ENCODE measurements at regions not wholly inside any gene's neighbourhood (a gene's known extent, or its start where the extent isn't known, plus 50 kb on each side); places are given as distances from the start of the nearest gene placed in this dataset.
A peak's percentile ranks its signal among the peaks of the same experiment; 100 is the strongest.
"Not testable (repeated sequence)": the region's sequence is repeated elsewhere in the genome, so short reads cannot be mapped to it uniquely, and the experiment has no call there.

- no peak for DNase-seq (ENCODE audit: low spot score)
Observed at GRCh38 chrX:118215346-118215745, 98.7 kb upstream of the KLHL13 start.

GRCh38 chrX:118216087-118216486, 99.5 kb upstream of the KLHL13 start:
- no peak for DNase-seq (ENCODE audit: low spot score)

GRCh38 chrX:118216509-118216908, 99.9 kb upstream of the KLHL13 start:
- DNase-seq (ENCODE audit: low spot score): no peak

GRCh38 chrX:118218079-118218478, 101.5 kb upstream of the KLHL13 start:
- DNase-seq (ENCODE audit: low spot score): no peak

- no peak for DNase-seq (ENCODE audit: low spot score)
Observed at GRCh38 chrX:118218940-118219339, 102.3 kb upstream of the KLHL13 start.

GRCh38 chrX:118219866-118220265, 103.3 kb upstream of the KLHL13 start:
- no peak for DNase-seq (ENCODE audit: low spot score)

- DNase-seq (ENCODE audit: low spot score): no peak
Observed at GRCh38 chrX:118220509-118220908, 103.9 kb upstream of the KLHL13 start.

GRCh38 chrX:118221270-118221669, 104.7 kb upstream of the KLHL13 start:
- DNase-seq (ENCODE audit: low spot score): no peak

- DNase-seq (ENCODE audit: low spot score): no peak
Observed at GRCh38 chrX:118221733-118222132, 105.1 kb upstream of the KLHL13 start.

GRCh38 chrX:118222421-118222820, 105.8 kb upstream of the KLHL13 start:
- no peak for DNase-seq (ENCODE audit: low spot score)

- DNase-seq (ENCODE audit: low spot score): no peak
Observed at GRCh38 chrX:118225711-118226428, 109.3 kb upstream of the KLHL13 start.

- DNase-seq (ENCODE audit: low spot score): no peak
Observed at GRCh38 chrX:118228041-118228440, 111.4 kb upstream of the KLHL13 start.

- DNase-seq (ENCODE audit: low spot score): no peak
Observed at GRCh38 chrX:118228456-118228855, 111.8 kb upstream of the KLHL13 start.

- DNase-seq (ENCODE audit: low spot score): no peak
Observed at GRCh38 chrX:118231464-118231863, 114.4 kb upstream of the WDR44 start.

GRCh38 chrX:118239178-118239870, 106.6 kb upstream of the WDR44 start:
- DNase-seq (ENCODE audit: low spot score): no peak

GRCh38 chrX:118239913-118240698, 105.8 kb upstream of the WDR44 start:
- no peak for DNase-seq (ENCODE audit: low spot score)

- DNase-seq (ENCODE audit: low spot score): not testable (repeated sequence)
Observed at GRCh38 chrX:118246961-118247360, 98.9 kb upstream of the WDR44 start.

- DNase-seq (ENCODE audit: low spot score): no peak
Observed at GRCh38 chrX:118249146-118249545, 96.8 kb upstream of the WDR44 start.

GRCh38 chrX:118250445-118250844, 95.5 kb upstream of the WDR44 start:
- DNase-seq (ENCODE audit: low spot score): no peak

- no peak for DNase-seq (ENCODE audit: low spot score)
Observed at GRCh38 chrX:118251271-118251670, 94.6 kb upstream of the WDR44 start.

GRCh38 chrX:118252967-118253366, 92.9 kb upstream of the WDR44 start:
- DNase-seq (ENCODE audit: low spot score): no peak

- peak; percentile 10 for DNase-seq (ENCODE audit: low spot score)
Observed at GRCh38 chrX:118254611-118255010, 91.3 kb upstream of the WDR44 start.

- no peak for DNase-seq (ENCODE audit: low spot score)
Observed at GRCh38 chrX:118255921-118256320, 90.0 kb upstream of the WDR44 start.

Measured in hematopoietic multipotent progenitor cell treated with erythropoietin and hydrocortisone succinate and interleukin-3 and kit ligand, for 17 days (in vitro differentiated cells).